ENCODE measurements at regions not wholly inside any gene's neighbourhood (a gene's known extent, or its start where the extent isn't known, plus 50 kb on each side); places are given as distances from the start of the nearest gene placed in this dataset.

GRCh38 chr22:23402275-23403151 lies 177.6 kb downstream of the IGLL1 start (continued):
- TF ChIP-seq PHB2 (IDR thresholded peaks at IDR 0.05; ENCODE audit: low read depth): no peak
- peak; percentile 53 for TF ChIP-seq PHF20 (IDR thresholded peaks at IDR 0.05; ENCODE audit: partially characterized antibody)
- TF ChIP-seq ZNF3 (CRISPR knock-in tag; IDR thresholded peaks at IDR 0.05): no peak
- no peak for TF ChIP-seq RHOXF2B (CRISPR knock-in tag; conservative IDR thresholded peaks at IDR 0.05)
- TF ChIP-seq SAP30 (IDR thresholded peaks at IDR 0.05; ENCODE audit: borderline replicate concordance, insufficient read depth, low read depth, low read length, poor library complexity, severe bottlenecking): no peak
- TF ChIP-seq ZNF77 (CRISPR knock-in tag; IDR thresholded peaks at IDR 0.05): no peak
- TF ChIP-seq ZC3H11A (IDR thresholded peaks at IDR 0.05; ENCODE audit: low read depth, low read length): no peak
- TF ChIP-seq, protein P1, sequence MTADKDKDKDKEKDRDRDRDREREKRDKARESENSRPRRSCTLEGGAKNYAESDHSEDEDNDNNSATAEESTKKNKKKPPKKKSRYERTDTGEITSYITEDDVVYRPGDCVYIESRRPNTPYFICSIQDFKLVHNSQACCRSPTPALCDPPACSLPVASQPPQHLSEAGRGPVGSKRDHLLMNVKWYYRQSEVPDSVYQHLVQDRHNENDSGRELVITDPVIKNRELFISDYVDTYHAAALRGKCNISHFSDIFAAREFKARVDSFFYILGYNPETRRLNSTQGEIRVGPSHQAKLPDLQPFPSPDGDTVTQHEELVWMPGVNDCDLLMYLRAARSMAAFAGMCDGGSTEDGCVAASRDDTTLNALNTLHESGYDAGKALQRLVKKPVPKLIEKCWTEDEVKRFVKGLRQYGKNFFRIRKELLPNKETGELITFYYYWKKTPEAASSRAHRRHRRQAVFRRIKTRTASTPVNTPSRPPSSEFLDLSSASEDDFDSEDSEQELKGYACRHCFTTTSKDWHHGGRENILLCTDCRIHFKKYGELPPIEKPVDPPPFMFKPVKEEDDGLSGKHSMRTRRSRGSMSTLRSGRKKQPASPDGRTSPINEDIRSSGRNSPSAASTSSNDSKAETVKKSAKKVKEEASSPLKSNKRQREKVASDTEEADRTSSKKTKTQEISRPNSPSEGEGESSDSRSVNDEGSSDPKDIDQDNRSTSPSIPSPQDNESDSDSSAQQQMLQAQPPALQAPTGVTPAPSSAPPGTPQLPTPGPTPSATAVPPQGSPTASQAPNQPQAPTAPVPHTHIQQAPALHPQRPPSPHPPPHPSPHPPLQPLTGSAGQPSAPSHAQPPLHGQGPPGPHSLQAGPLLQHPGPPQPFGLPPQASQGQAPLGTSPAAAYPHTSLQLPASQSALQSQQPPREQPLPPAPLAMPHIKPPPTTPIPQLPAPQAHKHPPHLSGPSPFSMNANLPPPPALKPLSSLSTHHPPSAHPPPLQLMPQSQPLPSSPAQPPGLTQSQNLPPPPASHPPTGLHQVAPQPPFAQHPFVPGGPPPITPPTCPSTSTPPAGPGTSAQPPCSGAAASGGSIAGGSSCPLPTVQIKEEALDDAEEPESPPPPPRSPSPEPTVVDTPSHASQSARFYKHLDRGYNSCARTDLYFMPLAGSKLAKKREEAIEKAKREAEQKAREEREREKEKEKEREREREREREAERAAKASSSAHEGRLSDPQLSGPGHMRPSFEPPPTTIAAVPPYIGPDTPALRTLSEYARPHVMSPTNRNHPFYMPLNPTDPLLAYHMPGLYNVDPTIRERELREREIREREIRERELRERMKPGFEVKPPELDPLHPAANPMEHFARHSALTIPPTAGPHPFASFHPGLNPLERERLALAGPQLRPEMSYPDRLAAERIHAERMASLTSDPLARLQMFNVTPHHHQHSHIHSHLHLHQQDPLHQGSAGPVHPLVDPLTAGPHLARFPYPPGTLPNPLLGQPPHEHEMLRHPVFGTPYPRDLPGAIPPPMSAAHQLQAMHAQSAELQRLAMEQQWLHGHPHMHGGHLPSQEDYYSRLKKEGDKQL (CRISPR knock-in tag; IDR thresholded peaks at IDR 0.05; ENCODE audit: borderline replicate concordance): no peak
- no peak for TF ChIP-seq CSDE1 (IDR thresholded peaks at IDR 0.05)
- TF ChIP-seq, protein P2, sequence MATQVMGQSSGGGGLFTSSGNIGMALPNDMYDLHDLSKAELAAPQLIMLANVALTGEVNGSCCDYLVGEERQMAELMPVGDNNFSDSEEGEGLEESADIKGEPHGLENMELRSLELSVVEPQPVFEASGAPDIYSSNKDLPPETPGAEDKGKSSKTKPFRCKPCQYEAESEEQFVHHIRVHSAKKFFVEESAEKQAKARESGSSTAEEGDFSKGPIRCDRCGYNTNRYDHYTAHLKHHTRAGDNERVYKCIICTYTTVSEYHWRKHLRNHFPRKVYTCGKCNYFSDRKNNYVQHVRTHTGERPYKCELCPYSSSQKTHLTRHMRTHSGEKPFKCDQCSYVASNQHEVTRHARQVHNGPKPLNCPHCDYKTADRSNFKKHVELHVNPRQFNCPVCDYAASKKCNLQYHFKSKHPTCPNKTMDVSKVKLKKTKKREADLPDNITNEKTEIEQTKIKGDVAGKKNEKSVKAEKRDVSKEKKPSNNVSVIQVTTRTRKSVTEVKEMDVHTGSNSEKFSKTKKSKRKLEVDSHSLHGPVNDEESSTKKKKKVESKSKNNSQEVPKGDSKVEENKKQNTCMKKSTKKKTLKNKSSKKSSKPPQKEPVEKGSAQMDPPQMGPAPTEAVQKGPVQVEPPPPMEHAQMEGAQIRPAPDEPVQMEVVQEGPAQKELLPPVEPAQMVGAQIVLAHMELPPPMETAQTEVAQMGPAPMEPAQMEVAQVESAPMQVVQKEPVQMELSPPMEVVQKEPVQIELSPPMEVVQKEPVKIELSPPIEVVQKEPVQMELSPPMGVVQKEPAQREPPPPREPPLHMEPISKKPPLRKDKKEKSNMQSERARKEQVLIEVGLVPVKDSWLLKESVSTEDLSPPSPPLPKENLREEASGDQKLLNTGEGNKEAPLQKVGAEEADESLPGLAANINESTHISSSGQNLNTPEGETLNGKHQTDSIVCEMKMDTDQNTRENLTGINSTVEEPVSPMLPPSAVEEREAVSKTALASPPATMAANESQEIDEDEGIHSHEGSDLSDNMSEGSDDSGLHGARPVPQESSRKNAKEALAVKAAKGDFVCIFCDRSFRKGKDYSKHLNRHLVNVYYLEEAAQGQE (IDR thresholded peaks at IDR 0.05; ENCODE audit: borderline replicate concordance): peak; percentile 70
- TF ChIP-seq, protein P2 (CRISPR knock-in tag; IDR thresholded peaks at IDR 0.05; ENCODE audit: low read depth): no peak

All from K562 (cell line).